ENCODE measurements at regions not wholly inside any gene's neighbourhood (a gene's known extent, or its start where the extent isn't known, plus 50 kb on each side); places are given as distances from the start of the nearest gene placed in this dataset.
"Not testable (repeated sequence)": the region's sequence is repeated elsewhere in the genome, so short reads cannot be mapped to it uniquely, and the experiment has no call there.

DNA sequence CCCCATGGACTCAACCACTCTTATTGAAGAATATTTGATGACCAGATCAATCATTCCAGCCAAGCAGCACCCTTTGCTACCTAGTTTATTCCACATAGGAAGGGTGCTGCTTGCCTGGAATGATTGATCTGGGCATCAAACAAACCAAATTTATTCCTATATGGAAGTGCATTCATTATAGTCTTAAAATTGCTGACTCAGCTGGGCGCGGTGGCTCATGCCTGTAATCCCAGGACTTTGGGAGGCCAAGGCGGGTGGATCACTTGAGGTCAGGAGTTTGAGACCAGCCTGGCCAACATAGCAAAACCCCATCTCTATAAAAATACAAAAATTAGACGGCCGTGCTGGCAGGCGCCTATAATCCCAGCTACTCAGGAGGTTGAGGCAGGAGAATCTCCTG lies 489.6 kb upstream of the API5 start:
- TF ChIP-seq ZNF768 (CRISPR knock-in tag; IDR thresholded peaks at IDR 0.05); NR2F6 (IDR thresholded peaks at IDR 0.05); NR2F6 (CRISPR knock-in tag; IDR thresholded peaks at IDR 0.05); RBAK (CRISPR knock-in tag; IDR thresholded peaks at IDR 0.05); RARG (CRISPR knock-in tag; IDR thresholded peaks at IDR 0.05; ENCODE audit: low read depth); FOSL2 (CRISPR knock-in tag; IDR thresholded peaks at IDR 0.05): not testable (repeated sequence)
- TF ChIP-seq, protein P1, sequence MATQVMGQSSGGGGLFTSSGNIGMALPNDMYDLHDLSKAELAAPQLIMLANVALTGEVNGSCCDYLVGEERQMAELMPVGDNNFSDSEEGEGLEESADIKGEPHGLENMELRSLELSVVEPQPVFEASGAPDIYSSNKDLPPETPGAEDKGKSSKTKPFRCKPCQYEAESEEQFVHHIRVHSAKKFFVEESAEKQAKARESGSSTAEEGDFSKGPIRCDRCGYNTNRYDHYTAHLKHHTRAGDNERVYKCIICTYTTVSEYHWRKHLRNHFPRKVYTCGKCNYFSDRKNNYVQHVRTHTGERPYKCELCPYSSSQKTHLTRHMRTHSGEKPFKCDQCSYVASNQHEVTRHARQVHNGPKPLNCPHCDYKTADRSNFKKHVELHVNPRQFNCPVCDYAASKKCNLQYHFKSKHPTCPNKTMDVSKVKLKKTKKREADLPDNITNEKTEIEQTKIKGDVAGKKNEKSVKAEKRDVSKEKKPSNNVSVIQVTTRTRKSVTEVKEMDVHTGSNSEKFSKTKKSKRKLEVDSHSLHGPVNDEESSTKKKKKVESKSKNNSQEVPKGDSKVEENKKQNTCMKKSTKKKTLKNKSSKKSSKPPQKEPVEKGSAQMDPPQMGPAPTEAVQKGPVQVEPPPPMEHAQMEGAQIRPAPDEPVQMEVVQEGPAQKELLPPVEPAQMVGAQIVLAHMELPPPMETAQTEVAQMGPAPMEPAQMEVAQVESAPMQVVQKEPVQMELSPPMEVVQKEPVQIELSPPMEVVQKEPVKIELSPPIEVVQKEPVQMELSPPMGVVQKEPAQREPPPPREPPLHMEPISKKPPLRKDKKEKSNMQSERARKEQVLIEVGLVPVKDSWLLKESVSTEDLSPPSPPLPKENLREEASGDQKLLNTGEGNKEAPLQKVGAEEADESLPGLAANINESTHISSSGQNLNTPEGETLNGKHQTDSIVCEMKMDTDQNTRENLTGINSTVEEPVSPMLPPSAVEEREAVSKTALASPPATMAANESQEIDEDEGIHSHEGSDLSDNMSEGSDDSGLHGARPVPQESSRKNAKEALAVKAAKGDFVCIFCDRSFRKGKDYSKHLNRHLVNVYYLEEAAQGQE (IDR thresholded peaks at IDR 0.05; ENCODE audit: borderline replicate concordance in 1 of 2, low read depth in 1 of 2, low read length in 2 of 2): not testable (repeated sequence)
